ENCODE measurements at regions not wholly inside any gene's neighbourhood (a gene's known extent, or its start where the extent isn't known, plus 50 kb on each side); places are given as distances from the start of the nearest gene placed in this dataset.

DNA sequence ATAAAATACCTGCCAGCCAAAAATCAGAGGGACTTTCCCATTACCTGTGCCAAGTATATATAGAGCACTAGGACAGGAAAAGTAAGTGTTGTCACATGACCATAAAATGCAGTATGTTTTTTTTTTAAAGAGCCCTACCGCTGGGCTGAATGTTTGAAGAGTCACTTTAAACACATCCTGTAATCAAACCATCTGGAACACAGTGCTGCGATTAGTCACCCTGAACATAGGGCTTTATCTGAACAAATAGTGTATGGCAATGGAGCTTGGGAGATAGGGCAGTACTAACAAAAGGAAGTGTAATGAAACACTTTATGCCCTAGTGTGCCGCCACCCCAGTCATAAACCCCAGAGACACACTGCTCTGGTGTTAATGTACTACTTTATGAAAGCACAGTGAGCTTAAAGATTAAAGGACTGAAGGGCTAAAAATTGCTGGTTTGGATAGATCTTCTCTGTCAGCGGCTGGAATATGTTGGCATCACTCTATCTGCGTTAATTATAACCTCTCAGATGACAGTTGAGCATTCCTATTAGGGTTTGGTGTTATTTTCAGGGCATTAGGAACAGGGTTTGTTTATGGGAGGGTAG, 90.4 kb downstream of the ZNF608 start (continued):
- no peak for TF ChIP-seq ZNF717 (CRISPR knock-in tag; IDR thresholded peaks at IDR 0.05)
- TF ChIP-seq, protein P1, sequence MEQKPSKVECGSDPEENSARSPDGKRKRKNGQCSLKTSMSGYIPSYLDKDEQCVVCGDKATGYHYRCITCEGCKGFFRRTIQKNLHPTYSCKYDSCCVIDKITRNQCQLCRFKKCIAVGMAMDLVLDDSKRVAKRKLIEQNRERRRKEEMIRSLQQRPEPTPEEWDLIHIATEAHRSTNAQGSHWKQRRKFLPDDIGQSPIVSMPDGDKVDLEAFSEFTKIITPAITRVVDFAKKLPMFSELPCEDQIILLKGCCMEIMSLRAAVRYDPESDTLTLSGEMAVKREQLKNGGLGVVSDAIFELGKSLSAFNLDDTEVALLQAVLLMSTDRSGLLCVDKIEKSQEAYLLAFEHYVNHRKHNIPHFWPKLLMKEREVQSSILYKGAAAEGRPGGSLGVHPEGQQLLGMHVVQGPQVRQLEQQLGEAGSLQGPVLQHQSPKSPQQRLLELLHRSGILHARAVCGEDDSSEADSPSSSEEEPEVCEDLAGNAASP (IDR thresholded peaks at IDR 0.05), result no peak
- TF ChIP-seq, protein P2, sequence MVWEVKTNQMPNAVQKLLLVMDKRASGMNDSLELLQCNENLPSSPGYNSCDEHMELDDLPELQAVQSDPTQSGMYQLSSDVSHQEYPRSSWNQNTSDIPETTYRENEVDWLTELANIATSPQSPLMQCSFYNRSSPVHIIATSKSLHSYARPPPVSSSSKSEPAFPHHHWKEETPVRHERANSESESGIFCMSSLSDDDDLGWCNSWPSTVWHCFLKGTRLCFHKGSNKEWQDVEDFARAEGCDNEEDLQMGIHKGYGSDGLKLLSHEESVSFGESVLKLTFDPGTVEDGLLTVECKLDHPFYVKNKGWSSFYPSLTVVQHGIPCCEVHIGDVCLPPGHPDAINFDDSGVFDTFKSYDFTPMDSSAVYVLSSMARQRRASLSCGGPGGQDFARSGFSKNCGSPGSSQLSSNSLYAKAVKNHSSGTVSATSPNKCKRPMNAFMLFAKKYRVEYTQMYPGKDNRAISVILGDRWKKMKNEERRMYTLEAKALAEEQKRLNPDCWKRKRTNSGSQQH (CRISPR knock-in tag; IDR thresholded peaks at IDR 0.05), result no peak
- no peak for TF ChIP-seq HNRNPK (IDR thresholded peaks at IDR 0.05; ENCODE audit: low read depth, low read length, poor library complexity, severe bottlenecking)
- TF ChIP-seq ZNF764 (CRISPR knock-in tag; IDR thresholded peaks at IDR 0.05; ENCODE audit: low read depth), result no peak
- TF ChIP-seq, protein P3, sequence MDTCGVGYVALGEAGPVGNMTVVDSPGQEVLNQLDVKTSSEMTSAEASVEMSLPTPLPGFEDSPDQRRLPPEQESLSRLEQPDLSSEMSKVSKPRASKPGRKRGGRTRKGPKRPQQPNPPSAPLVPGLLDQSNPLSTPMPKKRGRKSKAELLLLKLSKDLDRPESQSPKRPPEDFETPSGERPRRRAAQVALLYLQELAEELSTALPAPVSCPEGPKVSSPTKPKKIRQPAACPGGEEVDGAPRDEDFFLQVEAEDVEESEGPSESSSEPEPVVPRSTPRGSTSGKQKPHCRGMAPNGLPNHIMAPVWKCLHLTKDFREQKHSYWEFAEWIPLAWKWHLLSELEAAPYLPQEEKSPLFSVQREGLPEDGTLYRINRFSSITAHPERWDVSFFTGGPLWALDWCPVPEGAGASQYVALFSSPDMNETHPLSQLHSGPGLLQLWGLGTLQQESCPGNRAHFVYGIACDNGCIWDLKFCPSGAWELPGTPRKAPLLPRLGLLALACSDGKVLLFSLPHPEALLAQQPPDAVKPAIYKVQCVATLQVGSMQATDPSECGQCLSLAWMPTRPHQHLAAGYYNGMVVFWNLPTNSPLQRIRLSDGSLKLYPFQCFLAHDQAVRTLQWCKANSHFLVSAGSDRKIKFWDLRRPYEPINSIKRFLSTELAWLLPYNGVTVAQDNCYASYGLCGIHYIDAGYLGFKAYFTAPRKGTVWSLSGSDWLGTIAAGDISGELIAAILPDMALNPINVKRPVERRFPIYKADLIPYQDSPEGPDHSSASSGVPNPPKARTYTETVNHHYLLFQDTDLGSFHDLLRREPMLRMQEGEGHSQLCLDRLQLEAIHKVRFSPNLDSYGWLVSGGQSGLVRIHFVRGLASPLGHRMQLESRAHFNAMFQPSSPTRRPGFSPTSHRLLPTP (IDR thresholded peaks at IDR 0.05; ENCODE audit: borderline replicate concordance, extremely low read depth, insufficient read length), result no peak
- peak; percentile 38 for TF ChIP-seq CHD4 (IDR thresholded peaks at IDR 0.05; ENCODE audit: insufficient read depth, insufficient replicate concordance, low read depth, low read length, poor library complexity, severe bottlenecking)
- no peak for TF ChIP-seq ZNF699 (CRISPR knock-in tag; IDR thresholded peaks at IDR 0.05; ENCODE audit: insufficient replicate concordance)
- TF ChIP-seq, protein P4, sequence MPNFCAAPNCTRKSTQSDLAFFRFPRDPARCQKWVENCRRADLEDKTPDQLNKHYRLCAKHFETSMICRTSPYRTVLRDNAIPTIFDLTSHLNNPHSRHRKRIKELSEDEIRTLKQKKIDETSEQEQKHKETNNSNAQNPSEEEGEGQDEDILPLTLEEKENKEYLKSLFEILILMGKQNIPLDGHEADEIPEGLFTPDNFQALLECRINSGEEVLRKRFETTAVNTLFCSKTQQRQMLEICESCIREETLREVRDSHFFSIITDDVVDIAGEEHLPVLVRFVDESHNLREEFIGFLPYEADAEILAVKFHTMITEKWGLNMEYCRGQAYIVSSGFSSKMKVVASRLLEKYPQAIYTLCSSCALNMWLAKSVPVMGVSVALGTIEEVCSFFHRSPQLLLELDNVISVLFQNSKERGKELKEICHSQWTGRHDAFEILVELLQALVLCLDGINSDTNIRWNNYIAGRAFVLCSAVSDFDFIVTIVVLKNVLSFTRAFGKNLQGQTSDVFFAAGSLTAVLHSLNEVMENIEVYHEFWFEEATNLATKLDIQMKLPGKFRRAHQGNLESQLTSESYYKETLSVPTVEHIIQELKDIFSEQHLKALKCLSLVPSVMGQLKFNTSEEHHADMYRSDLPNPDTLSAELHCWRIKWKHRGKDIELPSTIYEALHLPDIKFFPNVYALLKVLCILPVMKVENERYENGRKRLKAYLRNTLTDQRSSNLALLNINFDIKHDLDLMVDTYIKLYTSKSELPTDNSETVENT (CRISPR knock-in tag; IDR thresholded peaks at IDR 0.05), result no peak
- no peak for TF ChIP-seq ZNF197 (CRISPR knock-in tag; IDR thresholded peaks at IDR 0.05; ENCODE audit: low read depth)
- no peak for TF ChIP-seq THRAP3 (IDR thresholded peaks at IDR 0.05; ENCODE audit: borderline replicate concordance)
- no peak for TF ChIP-seq ZNF174 (CRISPR knock-in tag; IDR thresholded peaks at IDR 0.05)
- no peak for TF ChIP-seq CHD2 (IDR thresholded peaks at IDR 0.05; ENCODE audit: low read depth, low read length)
- TF ChIP-seq, protein P5, sequence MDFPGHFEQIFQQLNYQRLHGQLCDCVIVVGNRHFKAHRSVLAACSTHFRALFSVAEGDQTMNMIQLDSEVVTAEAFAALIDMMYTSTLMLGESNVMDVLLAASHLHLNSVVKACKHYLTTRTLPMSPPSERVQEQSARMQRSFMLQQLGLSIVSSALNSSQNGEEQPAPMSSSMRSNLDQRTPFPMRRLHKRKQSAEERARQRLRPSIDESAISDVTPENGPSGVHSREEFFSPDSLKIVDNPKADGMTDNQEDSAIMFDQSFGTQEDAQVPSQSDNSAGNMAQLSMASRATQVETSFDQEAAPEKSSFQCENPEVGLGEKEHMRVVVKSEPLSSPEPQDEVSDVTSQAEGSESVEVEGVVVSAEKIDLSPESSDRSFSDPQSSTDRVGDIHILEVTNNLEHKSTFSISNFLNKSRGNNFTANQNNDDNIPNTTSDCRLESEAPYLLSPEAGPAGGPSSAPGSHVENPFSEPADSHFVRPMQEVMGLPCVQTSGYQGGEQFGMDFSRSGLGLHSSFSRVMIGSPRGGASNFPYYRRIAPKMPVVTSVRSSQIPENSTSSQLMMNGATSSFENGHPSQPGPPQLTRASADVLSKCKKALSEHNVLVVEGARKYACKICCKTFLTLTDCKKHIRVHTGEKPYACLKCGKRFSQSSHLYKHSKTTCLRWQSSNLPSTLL (IDR thresholded peaks at IDR 0.05), result no peak
- TF ChIP-seq SNRNP70 (optimal IDR thresholded peaks at IDR 0.05; ENCODE audit: low read depth, low read length), result no peak
- TF ChIP-seq RAD51 (IDR thresholded peaks at IDR 0.05; ENCODE audit: borderline replicate concordance, low read depth), result peak; percentile 89
- peak; percentile 93 for TF ChIP-seq TOE1 (IDR thresholded peaks at IDR 0.05; ENCODE audit: borderline replicate concordance)
- no peak for TF ChIP-seq TOE1 (CRISPR knock-in tag; IDR thresholded peaks at IDR 0.05; ENCODE audit: borderline replicate concordance, low read depth)

Data from K562 (cell line).